ENCODE measurements at regions not wholly inside any gene's neighbourhood (a gene's known extent, or its start where the extent isn't known, plus 50 kb on each side); places are given as distances from the start of the nearest gene placed in this dataset.

DNA sequence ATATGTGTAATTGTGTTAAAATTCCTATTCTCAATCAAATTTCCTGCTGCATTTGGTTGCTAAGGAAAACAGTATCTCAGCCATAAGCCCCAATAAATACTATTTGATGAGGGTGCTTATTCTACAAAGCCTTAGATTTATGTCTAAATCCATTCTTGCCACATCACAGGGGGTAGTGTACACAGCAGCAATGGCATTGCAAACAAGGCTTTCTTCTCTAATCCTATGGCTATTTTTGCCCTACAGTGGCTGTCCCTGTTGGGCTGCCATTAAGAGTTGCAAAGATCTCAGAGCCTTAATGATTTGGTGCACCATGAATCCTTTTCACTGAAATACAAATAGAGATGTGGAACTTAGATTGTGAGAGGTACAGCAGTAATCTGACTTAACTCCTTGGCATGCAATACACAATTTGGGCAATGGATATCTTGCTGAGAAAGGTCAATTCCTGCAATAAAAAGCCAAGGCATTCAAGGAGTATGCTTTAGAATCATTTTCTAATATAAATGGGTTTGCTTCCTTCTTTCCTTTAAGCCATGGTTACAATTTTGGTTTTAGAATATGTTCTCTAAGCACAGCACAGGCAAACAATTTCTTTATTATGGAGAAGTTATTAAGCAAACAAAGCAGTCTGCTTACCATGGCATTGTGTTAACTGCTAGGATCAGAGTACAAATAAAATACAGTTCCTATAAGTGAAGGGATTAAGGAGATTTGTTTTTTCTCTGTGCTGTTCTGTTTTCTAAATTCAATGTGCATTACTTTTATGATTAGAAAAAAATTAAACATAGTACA, 69.8 kb upstream of the CD302 start:
- Mint-ChIP-seq H3K36me3 (peaks cover 79% of the 10 kb centered on the region), H3K9me3 (peaks cover 0 to 3% (median 0%) of the 10 kb centered on the region in 3 donors), H3K4me3 (no peak overlapping the region), H3K27me3 (no peaks in the 10 kb centered on the region), H3K4me1 (no peaks in the 10 kb centered on the region), H3K27ac (no peak overlapping the region)
- ChIA-PET POLR2A (interaction anchor here in 1 of 2 donors (0.5 to 0.7 kb wide), 2 partner anchors 20 to 529 kb away, joined by 3 read pairs; no protein-coding TSS in a partner anchor), CTCF (interaction anchor here (0.6 to 0.8 kb wide), 2 partner anchors 146 to 1350 kb away, joined by 3 read pairs; no protein-coding TSS in a partner anchor)
- no peak overlapping the region for H3K27ac ChIP-seq (ENCODE audit: low read length)
- ATAC-seq (replicated peaks in 1 of 4) (no peak), DNase-seq (no peak)
- no peaks in the 10 kb centered on the region for H3K4me1 ChIP-seq (ENCODE audit: control insufficient read depth in 1 of 2, extremely low read depth in 1 of 2, insufficient read depth in 2 of 2, low read length in 2 of 2)
- H3K27me3 ChIP-seq (replicated peaks in 1 of 2; ENCODE audit: control insufficient read depth in 2 of 2, extremely low read depth in 1 of 2, insufficient read depth in 2 of 2, low read length in 1 of 2) = no peaks in the 10 kb centered on the region
- no peak overlapping the region for H3K4me3 ChIP-seq (ENCODE audit: control insufficient read depth in 1 of 2, extremely low read depth in 1 of 2, low read length in 1 of 2)
- peaks cover 4 to 72% of the 10 kb centered on the region in 2 donors for H3K36me3 ChIP-seq (ENCODE audit: control insufficient read depth in 2 of 2, extremely low read depth in 1 of 2, insufficient read depth in 1 of 2, low read length in 1 of 2)
- no peaks in the 10 kb centered on the region for H3K9me3 ChIP-seq

GRCh38 chr2:159863526-159864160, 65.6 kb upstream of the CD302 start:
- H3K36me3 ChIP-seq (ENCODE audit: control insufficient read depth in 2 of 2, extremely low read depth in 1 of 2, insufficient read depth in 1 of 2, low read length in 1 of 2) = peaks cover 4 to 61% of the 10 kb centered on the region in 2 donors
- DNase-seq (no peak), ATAC-seq (replicated peaks in 1 of 4) (no peak)
- H3K4me3 Mint-ChIP-seq = no peak overlapping the region
- no CpG with 5 or more reads among the region's 2 CpGs for WGBS (ENCODE audit: insufficient coverage)
- no peak overlapping the region for H3K27ac ChIP-seq (ENCODE audit: low read length)
- peaks cover 75% of the 10 kb centered on the region for H3K36me3 Mint-ChIP-seq
- POLR2A ChIA-PET = interaction anchor here in 1 of 2 donors (0.6 kb wide), 1 partner anchor 1540 kb away, joined by 18 read pairs; no protein-coding TSS in a partner anchor
- H3K9me3 ChIP-seq = no peaks in the 10 kb centered on the region
- H3K9me3 Mint-ChIP-seq = no peaks in the 10 kb centered on the region
- H3K27ac Mint-ChIP-seq = no peak overlapping the region
- no peaks in the 10 kb centered on the region for H3K27me3 ChIP-seq (replicated peaks in 1 of 2; ENCODE audit: control insufficient read depth in 2 of 2, extremely low read depth in 1 of 2, insufficient read depth in 2 of 2, low read length in 1 of 2)
- H3K4me1 ChIP-seq (ENCODE audit: control insufficient read depth in 1 of 2, extremely low read depth in 1 of 2, insufficient read depth in 2 of 2, low read length in 2 of 2) = no peaks in the 10 kb centered on the region
- no peak overlapping the region for H3K4me3 ChIP-seq (ENCODE audit: control insufficient read depth in 1 of 2, extremely low read depth in 1 of 2, low read length in 1 of 2)
- no peaks in the 10 kb centered on the region for H3K4me1 Mint-ChIP-seq
- CTCF ChIA-PET = no interaction called here
- H3K27me3 Mint-ChIP-seq = no peaks in the 10 kb centered on the region

DNA sequence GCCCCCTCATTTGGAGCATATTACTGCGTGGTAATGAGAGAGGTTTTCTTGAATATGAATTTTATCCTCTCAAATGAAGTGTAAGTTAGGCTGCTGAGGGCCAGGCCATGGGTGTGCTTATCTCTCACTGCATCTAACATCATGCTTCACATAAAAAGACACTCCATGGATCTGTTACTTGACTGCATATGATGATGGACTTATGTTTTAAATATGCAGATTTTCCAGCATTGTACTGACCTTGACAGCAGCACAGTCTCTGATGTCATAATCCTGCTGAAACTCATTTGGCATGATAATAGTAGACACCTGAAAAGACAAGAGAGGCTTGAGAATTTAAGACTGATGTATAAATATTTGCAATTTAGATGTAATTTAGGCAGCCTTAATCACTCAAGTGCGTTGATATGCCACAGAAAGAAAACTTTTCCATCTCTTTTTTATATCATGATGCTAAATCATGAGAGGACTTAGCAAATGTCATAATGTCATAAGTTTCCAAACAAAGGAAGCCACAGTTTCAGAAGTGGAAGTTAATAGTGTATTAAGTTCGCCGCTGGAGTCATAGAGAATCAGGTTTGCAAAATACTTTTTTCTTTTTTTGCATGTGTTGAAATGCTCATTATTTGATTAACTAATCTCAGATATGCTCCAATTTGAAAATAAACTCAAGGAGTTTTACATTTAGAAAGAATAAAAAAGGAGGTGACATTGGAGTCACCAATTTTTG, 62.7 kb upstream of the CD302 start:
- DNase-seq = no peak
- H3K36me3 ChIP-seq (ENCODE audit: control insufficient read depth in 2 of 2, extremely low read depth in 1 of 2, insufficient read depth in 1 of 2, low read length in 1 of 2) = peaks cover 0 to 65% of the 10 kb centered on the region in 2 donors
- H3K9me3 Mint-ChIP-seq = no peaks in the 10 kb centered on the region
- peaks cover 70% of the 10 kb centered on the region for H3K36me3 Mint-ChIP-seq
- H3K9me3 ChIP-seq = no peaks in the 10 kb centered on the region
- ChIA-PET CTCF (no interaction called here), POLR2A (no interaction called here)
- H3K27me3 ChIP-seq (replicated peaks in 1 of 2; ENCODE audit: control insufficient read depth in 2 of 2, extremely low read depth in 1 of 2, insufficient read depth in 2 of 2, low read length in 1 of 2) = no peaks in the 10 kb centered on the region
- no peak for ATAC-seq (replicated peaks in 1 of 4)
- H3K27ac ChIP-seq (ENCODE audit: low read length) = no peak overlapping the region
- no peak overlapping the region for H3K4me3 Mint-ChIP-seq
- H3K27ac Mint-ChIP-seq = no peak overlapping the region
- H3K27me3 Mint-ChIP-seq = no peaks in the 10 kb centered on the region
- WGBS (ENCODE audit: insufficient coverage) = no CpG with 5 or more reads among the region's 4 CpGs
- no peaks in the 10 kb centered on the region for H3K4me1 ChIP-seq (ENCODE audit: control insufficient read depth in 1 of 2, extremely low read depth in 1 of 2, insufficient read depth in 2 of 2, low read length in 2 of 2)
- no peak overlapping the region for H3K4me3 ChIP-seq (ENCODE audit: control insufficient read depth in 1 of 2, extremely low read depth in 1 of 2, low read length in 1 of 2)
- H3K4me1 Mint-ChIP-seq = no peaks in the 10 kb centered on the region

DNA sequence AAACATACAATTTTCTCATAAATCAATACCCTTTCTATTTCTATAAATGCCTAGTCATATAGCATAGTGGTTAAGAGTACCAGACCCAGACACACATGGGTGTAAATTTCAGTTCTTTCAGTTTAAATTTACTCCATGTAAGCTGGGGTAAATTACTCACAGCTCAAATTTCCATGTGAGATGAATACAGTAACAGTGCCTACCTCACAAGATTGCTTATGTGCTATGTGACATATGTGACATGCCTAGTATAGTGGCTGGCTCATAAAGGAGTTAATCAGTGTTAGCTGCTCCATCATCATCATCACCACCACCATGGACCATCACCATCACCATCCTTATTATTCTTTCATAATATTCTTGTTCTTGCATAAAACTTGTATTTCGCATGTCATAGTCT, 61.6 kb upstream of the CD302 start:
- CTCF ChIA-PET = interaction anchor here in 1 of 2 donors (0.6 kb wide), 1 partner anchor 142 kb away, joined by 3 read pairs; no protein-coding TSS in a partner anchor
- 100% methylated on average over 1 of the region's 1 CpG for WGBS (ENCODE audit: insufficient coverage)

GRCh38 chr2:159856760-159857159, 58.8 kb upstream of the CD302 start:
- no peak for ATAC-seq (replicated peaks in 1 of 4)
- Histone ChIP-seq H3K4me3 (ENCODE audit: control insufficient read depth in 1 of 2, extremely low read depth in 1 of 2, low read length in 1 of 2) (no peak overlapping the region), H3K9me3 (no peaks in the 10 kb centered on the region), H3K27me3 (replicated peaks in 1 of 2; ENCODE audit: control insufficient read depth in 2 of 2, extremely low read depth in 1 of 2, insufficient read depth in 2 of 2, low read length in 1 of 2) (no peaks in the 10 kb centered on the region), H3K36me3 (ENCODE audit: control insufficient read depth in 2 of 2, extremely low read depth in 1 of 2, insufficient read depth in 1 of 2, low read length in 1 of 2) (peaks cover 4 to 73% of the 10 kb centered on the region in 2 donors), H3K4me1 (ENCODE audit: control insufficient read depth in 1 of 2, extremely low read depth in 1 of 2, insufficient read depth in 2 of 2, low read length in 2 of 2) (no peaks in the 10 kb centered on the region), H3K27ac (ENCODE audit: low read length) (no peak overlapping the region)
- no peaks in the 10 kb centered on the region for H3K4me1 Mint-ChIP-seq
- H3K4me3 Mint-ChIP-seq = no peak overlapping the region
- no peaks in the 10 kb centered on the region for H3K9me3 Mint-ChIP-seq
- H3K27ac Mint-ChIP-seq = no peak overlapping the region
- no peak for DNase-seq
- ChIA-PET CTCF (no interaction called here), POLR2A (no interaction called here)
- H3K36me3 Mint-ChIP-seq = peaks cover 69% of the 10 kb centered on the region
- WGBS (ENCODE audit: insufficient coverage) = no CpG with 5 or more reads among the region's 2 CpGs
- no peaks in the 10 kb centered on the region for H3K27me3 Mint-ChIP-seq

More for the DNA sequence above, 61.6 kb upstream of the CD302 start:
- Histone ChIP-seq H3K4me1 (ENCODE audit: control insufficient read depth in 1 of 2, extremely low read depth in 1 of 2, insufficient read depth in 2 of 2, low read length in 2 of 2) (no peaks in the 10 kb centered on the region), H3K36me3 (ENCODE audit: control insufficient read depth in 2 of 2, extremely low read depth in 1 of 2, insufficient read depth in 1 of 2, low read length in 1 of 2) (peaks cover 0 to 62% of the 10 kb centered on the region in 2 donors), H3K27ac (ENCODE audit: low read length) (no peak overlapping the region), H3K4me3 (ENCODE audit: control insufficient read depth in 1 of 2, extremely low read depth in 1 of 2, low read length in 1 of 2) (no peak overlapping the region), H3K9me3 (no peaks in the 10 kb centered on the region), H3K27me3 (replicated peaks in 1 of 2; ENCODE audit: control insufficient read depth in 2 of 2, extremely low read depth in 1 of 2, insufficient read depth in 2 of 2, low read length in 1 of 2) (no peaks in the 10 kb centered on the region)
- POLR2A ChIA-PET = no interaction called here
- H3K27me3 Mint-ChIP-seq = no peaks in the 10 kb centered on the region
- peaks cover 74% of the 10 kb centered on the region for H3K36me3 Mint-ChIP-seq
- H3K27ac Mint-ChIP-seq = no peak overlapping the region
- H3K9me3 Mint-ChIP-seq = no peaks in the 10 kb centered on the region
- H3K4me1 Mint-ChIP-seq = no peaks in the 10 kb centered on the region
- DNase-seq (no peak), ATAC-seq (replicated peaks in 1 of 4) (no peak)
- no peak overlapping the region for H3K4me3 Mint-ChIP-seq

- H3K9me3 Mint-ChIP-seq = no peaks in the 10 kb centered on the region
- ATAC-seq (replicated peaks in 1 of 4) (no peak), DNase-seq (no peak)
- no peak overlapping the region for H3K4me3 Mint-ChIP-seq
- Histone ChIP-seq H3K27ac (ENCODE audit: low read length) (no peak overlapping the region), H3K27me3 (replicated peaks in 1 of 2; ENCODE audit: control insufficient read depth in 2 of 2, extremely low read depth in 1 of 2, insufficient read depth in 2 of 2, low read length in 1 of 2) (no peaks in the 10 kb centered on the region), H3K36me3 (ENCODE audit: control insufficient read depth in 2 of 2, extremely low read depth in 1 of 2, insufficient read depth in 1 of 2, low read length in 1 of 2) (peaks cover 7 to 76% of the 10 kb centered on the region in 2 donors), H3K9me3 (no peaks in the 10 kb centered on the region), H3K4me1 (ENCODE audit: control insufficient read depth in 1 of 2, extremely low read depth in 1 of 2, insufficient read depth in 2 of 2, low read length in 2 of 2) (no peaks in the 10 kb centered on the region), H3K4me3 (ENCODE audit: control insufficient read depth in 1 of 2, extremely low read depth in 1 of 2, low read length in 1 of 2) (no peak overlapping the region)
- WGBS (ENCODE audit: insufficient coverage) = 94% methylated on average over 2 of the region's 5 CpGs
- ChIA-PET POLR2A (no interaction called here), CTCF (no interaction called here)
- no peak overlapping the region for H3K27ac Mint-ChIP-seq
- H3K4me1 Mint-ChIP-seq = no peaks in the 10 kb centered on the region
- H3K27me3 Mint-ChIP-seq = no peaks in the 10 kb centered on the region
- H3K36me3 Mint-ChIP-seq = peaks cover 69% of the 10 kb centered on the region
These were observed 57.6 kb upstream of the CD302 start for GRCh38 chr2:159855557-159856061.
